PC-3 (cell line): ENCODE measurements at regions not wholly inside any gene's neighbourhood (a gene's known extent, or its start where the extent isn't known, plus 50 kb on each side); places are given as distances from the start of the nearest gene placed in this dataset.

Experiments
- ATAC-seq: fragments of 200-7000 bp; cut with Tn5 transposase; 2 replicates; pipeline ENCODE4 v1.9.1; 2020; ENCODE audit warnings: mild to moderate bottlenecking, moderate library complexity
- BruUV-seq: library from RNA; stranded (reverse); fragments of 400-500 nt; replicated peaks from 2 replicates; lab custom pipeline; 2021; lab: Mats Ljungman, UMichigan
- CTCF ChIA-PET: fragments of 300-600 bp; sonication (Branson Sonifier 250); formaldehyde crosslinking; loops from one replicate; lab custom pipeline; 2022; ENCODE audit warnings: antibody characterized with exemption; lab: Charles Lee
- POLR2A ChIA-PET: fragments of 300-600 bp; sonication (Branson Sonifier 250); formaldehyde crosslinking; loops from one replicate; lab custom pipeline; 2022; ENCODE audit warnings: antibody characterized with exemption; ENCODE audit not compliant: unreplicated experiment; lab: Charles Lee
- DNase-seq: peaks from one replicate; pipeline ENCODE4 v3.0.0-alpha.2; 2015
- H2AFZ ChIP-seq: fragments of 300-600 bp; sonication (generic); 2 replicates; pipeline ENCODE4 v1.6.0; 2016; ENCODE audit warnings: antibody characterized with exemption, low read length
- H3F3A ChIP-seq: fragments of 300-600 bp; sonication (generic); one replicate; pipeline ENCODE4 v1.6.0; 2017; ENCODE audit warnings: antibody characterized with exemption, low read length, control low read depth, mild to moderate bottlenecking; ENCODE audit not compliant: unreplicated experiment
- H3K27ac ChIP-seq: fragments of 300-600 bp; sonication (generic); 2 replicates; pipeline ENCODE4 v1.5.1; 2016; ENCODE audit warnings: mild to moderate bottlenecking, low read length
- H3K27me3 ChIP-seq: fragments of 300-600 bp; sonication (generic); 2 replicates; pipeline ENCODE4 v1.6.1; 2016; ENCODE audit warnings: low read length, mixed read lengths
- H3K36me3 ChIP-seq: fragments of 300-600 bp; sonication (generic); 2 replicates; pipeline ENCODE4 v1.6.1; 2016; ENCODE audit warnings: low read depth, mixed run types, low read length, mixed read lengths
- H3K4me1 ChIP-seq: fragments of 300-600 bp; sonication (generic); 2 replicates; pipeline ENCODE4 v1.5.1; 2016; ENCODE audit warnings: low read length; ENCODE audit not compliant: insufficient read depth
- H3K4me2 ChIP-seq: fragments of 300-600 bp; sonication (generic); 2 replicates; pipeline ENCODE4 v1.6.0; 2016; ENCODE audit warnings: low read length
- H3K4me3 ChIP-seq: fragments of 300-600 bp; sonication (generic); 2 replicates; pipeline ENCODE4 v1.5.1; 2016; ENCODE audit warnings: mild to moderate bottlenecking, low read length, mixed read lengths
- H3K79me2 ChIP-seq: fragments of 300-600 bp; sonication (generic); 2 replicates; pipeline ENCODE4 v1.6.1; 2017; ENCODE audit warnings: low read length, mixed read lengths
- H3K9ac ChIP-seq: fragments of 300-600 bp; sonication (generic); 2 replicates; pipeline ENCODE4 v1.6.0; 2016; ENCODE audit warnings: mild to moderate bottlenecking, low read length
- H3K9me2 ChIP-seq: fragments of 300-600 bp; sonication (generic); replicated peaks from 2 replicates; pipeline ENCODE4 v1.6.1; 2016; ENCODE audit warnings: mixed run types, low read length, mixed read lengths
- H3K9me3 ChIP-seq: fragments of 300-600 bp; sonication (generic); 2 replicates; pipeline ENCODE4 v1.6.1; 2016; ENCODE audit warnings: low read length, mixed read lengths
- H4K20me1 ChIP-seq: fragments of 300-600 bp; sonication (generic); 2 replicates; pipeline ENCODE4 v1.6.1; 2016; ENCODE audit warnings: low read length, mixed read lengths
- EZH2 ChIP-seq: fragments of 300-600 bp; sonication (generic); IDR thresholded peaks from one replicate; pipeline ENCODE4 v1.6.1; 2017; ENCODE audit warnings: antibody characterized with exemption, mild to moderate bottlenecking, low read length; ENCODE audit not compliant: unreplicated experiment
- EZH2phosphoT487 ChIP-seq: fragments of 300-600 bp; sonication (generic); IDR thresholded peaks from 2 replicates; pipeline ENCODE4 v1.6.1; 2018; ENCODE audit warnings: mild to moderate bottlenecking, antibody characterized with exemption, low read length, borderline replicate concordance
- intact Hi-C: fragments of 100-400 bp; cut with micrococcal nuclease; formaldehyde crosslinking; loops from 2 replicates; pipeline ENCODE4 v1.9.0; 2023
- TF ChIP-seq, protein P1 (sequence below): fragments of 300-600 bp; sonication (generic); conservative IDR thresholded peaks from 2 replicates; pipeline ENCODE4 v1.5.1; 2017; ENCODE audit warnings: antibody characterized with exemption, low read depth, mild to moderate bottlenecking, low read length

DNA sequence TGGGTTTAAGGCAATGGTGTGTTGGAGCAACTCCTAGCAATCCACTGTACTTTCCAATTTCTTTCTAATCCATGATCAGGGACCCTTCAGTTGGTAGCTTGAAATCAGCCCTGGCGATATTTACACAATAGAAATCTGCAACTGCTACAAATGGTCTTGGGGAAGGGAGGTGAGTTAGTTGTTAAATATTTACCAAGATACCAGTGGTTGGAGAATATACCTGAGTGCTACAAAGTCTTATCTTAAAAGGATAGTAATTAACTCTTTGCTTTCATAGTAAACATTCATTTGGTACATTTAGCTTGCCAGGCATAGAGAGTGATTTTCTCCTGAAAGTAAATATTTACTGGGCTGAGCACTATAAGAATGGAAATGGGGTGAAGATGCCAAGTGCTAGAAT, 568.2 kb downstream of the BCKDHB start:
- Histone ChIP-seq H3K4me2 (no peak overlapping the region), H3K9me2 (no peaks in the 10 kb centered on the region), H3F3A (no peaks in the 10 kb centered on the region), H3K4me3 (no peak overlapping the region), H3K9ac (no peak overlapping the region), H3K36me3 (no peaks in the 10 kb centered on the region), H3K9me3 (no peaks in the 10 kb centered on the region), H3K27me3 (no peaks in the 10 kb centered on the region), H3K79me2 (no peaks in the 10 kb centered on the region), H4K20me1 (no peaks in the 10 kb centered on the region), H3K4me1 (no peaks in the 10 kb centered on the region), H3K27ac (no peak overlapping the region), H2AFZ (no peak overlapping the region)
- TF ChIP-seq EZH2 = no peak
- TF ChIP-seq, protein P1, sequence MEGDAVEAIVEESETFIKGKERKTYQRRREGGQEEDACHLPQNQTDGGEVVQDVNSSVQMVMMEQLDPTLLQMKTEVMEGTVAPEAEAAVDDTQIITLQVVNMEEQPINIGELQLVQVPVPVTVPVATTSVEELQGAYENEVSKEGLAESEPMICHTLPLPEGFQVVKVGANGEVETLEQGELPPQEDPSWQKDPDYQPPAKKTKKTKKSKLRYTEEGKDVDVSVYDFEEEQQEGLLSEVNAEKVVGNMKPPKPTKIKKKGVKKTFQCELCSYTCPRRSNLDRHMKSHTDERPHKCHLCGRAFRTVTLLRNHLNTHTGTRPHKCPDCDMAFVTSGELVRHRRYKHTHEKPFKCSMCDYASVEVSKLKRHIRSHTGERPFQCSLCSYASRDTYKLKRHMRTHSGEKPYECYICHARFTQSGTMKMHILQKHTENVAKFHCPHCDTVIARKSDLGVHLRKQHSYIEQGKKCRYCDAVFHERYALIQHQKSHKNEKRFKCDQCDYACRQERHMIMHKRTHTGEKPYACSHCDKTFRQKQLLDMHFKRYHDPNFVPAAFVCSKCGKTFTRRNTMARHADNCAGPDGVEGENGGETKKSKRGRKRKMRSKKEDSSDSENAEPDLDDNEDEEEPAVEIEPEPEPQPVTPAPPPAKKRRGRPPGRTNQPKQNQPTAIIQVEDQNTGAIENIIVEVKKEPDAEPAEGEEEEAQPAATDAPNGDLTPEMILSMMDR = no peak
- no peak for TF ChIP-seq EZH2phosphoT487
- intact Hi-C loops = no loop called here
- BruUV-seq = no TSS peak
- CTCF ChIA-PET = no interaction called here
- DNase-seq = no peak
- ATAC-seq = no peak
- POLR2A ChIA-PET = no interaction called here

DNA sequence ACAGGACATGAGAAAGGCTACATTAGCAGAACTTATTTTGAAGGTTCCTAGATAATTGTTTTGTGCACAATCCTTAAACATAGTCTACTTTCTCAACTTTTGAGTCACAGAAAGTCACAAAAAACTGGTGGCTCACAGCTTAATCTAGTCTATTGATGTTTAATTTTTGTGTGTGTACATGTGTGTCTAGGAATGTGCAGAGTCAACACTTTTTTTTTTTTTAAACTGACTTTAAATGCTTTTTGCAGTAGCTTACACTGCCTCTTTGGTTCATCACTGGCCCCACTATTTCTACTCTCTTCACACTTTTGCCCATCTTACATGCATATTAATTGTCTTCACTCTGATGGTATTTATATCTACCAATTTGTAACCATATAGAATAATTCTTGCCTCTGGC, 566.9 kb downstream of the BCKDHB start:
- no peak overlapping the region for H3K9ac ChIP-seq
- CTCF ChIA-PET = no interaction called here
- H3K27ac ChIP-seq = no peak overlapping the region
- ATAC-seq (no peak), DNase-seq (no peak)
- intact Hi-C loops = no loop called here
- BruUV-seq = no TSS peak
- no peaks in the 10 kb centered on the region for H3K9me2 ChIP-seq
- no peak overlapping the region for H3K4me2 ChIP-seq
- no peaks in the 10 kb centered on the region for H4K20me1 ChIP-seq
- TF ChIP-seq, protein P1 = no peak
- TF ChIP-seq EZH2phosphoT487 (no peak), EZH2 (no peak)
- no peak overlapping the region for H2AFZ ChIP-seq
- no peaks in the 10 kb centered on the region for H3F3A ChIP-seq
- H3K4me3 ChIP-seq = no peak overlapping the region
- POLR2A ChIA-PET = no interaction called here
- H3K9me3 ChIP-seq = no peaks in the 10 kb centered on the region
- H3K36me3 ChIP-seq = no peaks in the 10 kb centered on the region
- H3K4me1 ChIP-seq = no peaks in the 10 kb centered on the region
- no peaks in the 10 kb centered on the region for H3K79me2 ChIP-seq
- H3K27me3 ChIP-seq = no peaks in the 10 kb centered on the region

DNA sequence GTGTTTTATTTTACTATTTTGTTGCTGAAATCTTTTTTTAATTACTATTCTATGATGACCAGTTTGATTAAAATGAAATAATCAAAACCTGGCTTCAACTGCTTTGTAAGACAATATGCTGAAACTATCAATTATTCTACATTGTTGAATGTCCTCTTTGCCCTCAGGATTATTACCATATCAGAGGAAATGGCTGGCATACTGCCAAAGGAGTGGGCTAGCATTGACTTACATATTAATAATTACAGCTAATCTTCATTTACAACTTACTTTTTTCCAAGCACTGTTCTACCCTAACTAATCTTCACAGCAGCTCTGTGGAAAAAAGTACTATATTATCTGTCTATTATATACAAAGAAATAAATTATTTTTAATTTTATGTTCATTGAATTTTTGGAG, 560.5 kb downstream of the BCKDHB start:
- no peak for ATAC-seq
- H3K9ac ChIP-seq = no peak overlapping the region
- no peak overlapping the region for H3K27ac ChIP-seq
- H3F3A ChIP-seq = no peaks in the 10 kb centered on the region
- no peaks in the 10 kb centered on the region for H4K20me1 ChIP-seq
- no peak for TF ChIP-seq EZH2phosphoT487
- H3K36me3 ChIP-seq = no peaks in the 10 kb centered on the region
- no peaks in the 10 kb centered on the region for H3K79me2 ChIP-seq
- ChIA-PET POLR2A (no interaction called here), CTCF (no interaction called here)
- no TSS peak for BruUV-seq
- no peak overlapping the region for H2AFZ ChIP-seq
- H3K27me3 ChIP-seq = no peaks in the 10 kb centered on the region
- H3K4me1 ChIP-seq = no peaks in the 10 kb centered on the region
- no peak overlapping the region for H3K4me2 ChIP-seq
- DNase-seq = no peak
- H3K9me2 ChIP-seq = no peaks in the 10 kb centered on the region
- intact Hi-C loops = no loop called here
- H3K4me3 ChIP-seq = no peak overlapping the region
- H3K9me3 ChIP-seq = no peaks in the 10 kb centered on the region
